ENCODE measurements at regions not wholly inside any gene's neighbourhood (a gene's known extent, or its start where the extent isn't known, plus 50 kb on each side); places are given as distances from the start of the nearest gene placed in this dataset.

DNA sequence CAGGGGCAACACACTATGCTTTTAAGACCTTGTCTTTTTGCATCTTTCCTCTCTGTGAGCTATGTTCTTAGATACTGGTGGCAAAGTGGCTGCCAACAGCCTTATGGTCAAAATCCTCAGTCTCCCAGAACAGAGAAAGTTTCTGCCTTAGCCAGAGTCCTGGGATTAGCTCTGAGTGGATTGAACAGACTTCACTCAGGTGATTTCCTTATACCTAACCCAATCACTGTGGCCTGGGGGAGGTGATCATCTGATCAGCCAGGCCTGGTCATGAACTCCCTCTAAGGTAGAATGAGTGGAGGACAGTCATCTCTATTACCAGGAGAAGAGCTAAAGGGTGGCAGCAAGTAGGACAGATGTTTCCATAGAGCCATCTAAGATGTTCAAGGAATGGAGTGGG, 218.5 kb upstream of the E2F8 start:
- DNase-seq (ENCODE audit: extremely low read depth, insufficient read length), result no peak
- H3K4me3 ChIP-seq (replicated peaks; ENCODE audit: low read depth, low read length), result no peak overlapping the region
- no peaks in the 10 kb centered on the region for H3K27me3 ChIP-seq (replicated peaks; ENCODE audit: control insufficient read depth, insufficient read depth, low read length)
- TF ChIP-seq, protein P1, sequence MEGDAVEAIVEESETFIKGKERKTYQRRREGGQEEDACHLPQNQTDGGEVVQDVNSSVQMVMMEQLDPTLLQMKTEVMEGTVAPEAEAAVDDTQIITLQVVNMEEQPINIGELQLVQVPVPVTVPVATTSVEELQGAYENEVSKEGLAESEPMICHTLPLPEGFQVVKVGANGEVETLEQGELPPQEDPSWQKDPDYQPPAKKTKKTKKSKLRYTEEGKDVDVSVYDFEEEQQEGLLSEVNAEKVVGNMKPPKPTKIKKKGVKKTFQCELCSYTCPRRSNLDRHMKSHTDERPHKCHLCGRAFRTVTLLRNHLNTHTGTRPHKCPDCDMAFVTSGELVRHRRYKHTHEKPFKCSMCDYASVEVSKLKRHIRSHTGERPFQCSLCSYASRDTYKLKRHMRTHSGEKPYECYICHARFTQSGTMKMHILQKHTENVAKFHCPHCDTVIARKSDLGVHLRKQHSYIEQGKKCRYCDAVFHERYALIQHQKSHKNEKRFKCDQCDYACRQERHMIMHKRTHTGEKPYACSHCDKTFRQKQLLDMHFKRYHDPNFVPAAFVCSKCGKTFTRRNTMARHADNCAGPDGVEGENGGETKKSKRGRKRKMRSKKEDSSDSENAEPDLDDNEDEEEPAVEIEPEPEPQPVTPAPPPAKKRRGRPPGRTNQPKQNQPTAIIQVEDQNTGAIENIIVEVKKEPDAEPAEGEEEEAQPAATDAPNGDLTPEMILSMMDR (IDR thresholded peaks at IDR 0.05; ENCODE audit: insufficient read depth, low read length, poor library complexity, severe bottlenecking), result no peak
- no peaks in the 10 kb centered on the region for H3K36me3 ChIP-seq (ENCODE audit: control insufficient read depth, insufficient read depth, low read length)

GRCh38 chr11:19458721-19459120, 218.0 kb upstream of the E2F8 start:
- no peak for DNase-seq (ENCODE audit: extremely low read depth, insufficient read length)
- Histone ChIP-seq H3K27me3 (replicated peaks; ENCODE audit: control insufficient read depth, insufficient read depth, low read length) (no peaks in the 10 kb centered on the region), H3K4me3 (replicated peaks; ENCODE audit: low read depth, low read length) (no peak overlapping the region), H3K36me3 (ENCODE audit: control insufficient read depth, insufficient read depth, low read length) (no peaks in the 10 kb centered on the region)
- TF ChIP-seq, protein P1 (IDR thresholded peaks at IDR 0.05; ENCODE audit: insufficient read depth, low read length, poor library complexity, severe bottlenecking), result no peak

DNA sequence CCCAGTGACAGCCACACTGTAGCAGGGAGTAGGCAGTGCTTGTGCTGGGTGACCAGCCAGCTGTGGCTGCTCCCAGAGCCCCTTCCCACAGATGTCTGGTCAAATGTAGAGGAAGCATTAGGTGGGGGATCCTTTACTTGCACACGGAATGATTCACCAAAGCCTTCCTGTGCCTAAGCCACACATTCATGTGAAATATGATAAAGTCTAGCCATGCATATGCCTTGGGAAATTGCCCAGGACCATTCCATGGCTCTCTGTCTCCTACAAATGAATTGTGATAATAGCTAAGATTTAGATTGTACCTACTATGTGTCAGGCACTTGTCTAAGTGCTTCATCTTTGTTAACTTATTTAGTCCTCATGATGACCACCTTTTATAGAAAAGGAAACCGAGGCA, 217.5 kb upstream of the E2F8 start:
- H3K4me3 ChIP-seq (replicated peaks; ENCODE audit: low read depth, low read length), result no peak overlapping the region
- no peak for DNase-seq (ENCODE audit: extremely low read depth, insufficient read length)
- H3K36me3 ChIP-seq (ENCODE audit: control insufficient read depth, insufficient read depth, low read length), result no peaks in the 10 kb centered on the region
- TF ChIP-seq, protein P1 (IDR thresholded peaks at IDR 0.05; ENCODE audit: insufficient read depth, low read length, poor library complexity, severe bottlenecking), result no peak
- H3K27me3 ChIP-seq (replicated peaks; ENCODE audit: control insufficient read depth, insufficient read depth, low read length), result no peaks in the 10 kb centered on the region

DNA sequence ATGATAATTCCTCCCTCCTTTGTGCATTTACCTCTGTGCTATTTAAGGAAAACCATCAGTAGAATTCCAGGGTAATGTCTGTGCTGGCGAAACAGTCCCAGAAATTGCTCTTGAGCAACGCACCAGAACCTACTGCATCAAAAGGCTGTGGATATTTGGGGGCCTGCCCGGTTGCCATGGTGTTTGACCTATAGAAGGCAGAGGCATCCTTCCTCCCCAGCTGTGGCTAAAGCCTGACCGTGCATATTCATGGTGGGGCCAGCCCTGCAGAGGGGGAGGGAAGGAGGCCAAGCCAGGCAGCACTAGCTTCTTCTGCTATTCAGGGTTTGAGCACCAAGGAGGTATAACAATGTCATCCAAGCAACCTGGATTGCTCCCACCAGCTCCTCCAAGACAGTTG, 215.0 kb upstream of the E2F8 start:
- Histone ChIP-seq H3K36me3 (ENCODE audit: control insufficient read depth, insufficient read depth, low read length) (no peaks in the 10 kb centered on the region), H3K4me3 (replicated peaks; ENCODE audit: low read depth, low read length) (no peak overlapping the region), H3K27me3 (replicated peaks; ENCODE audit: control insufficient read depth, insufficient read depth, low read length) (no peaks in the 10 kb centered on the region)
- DNase-seq (ENCODE audit: extremely low read depth, insufficient read length), result no peak
- TF ChIP-seq, protein P1 (IDR thresholded peaks at IDR 0.05; ENCODE audit: insufficient read depth, low read length, poor library complexity, severe bottlenecking), result no peak

DNA sequence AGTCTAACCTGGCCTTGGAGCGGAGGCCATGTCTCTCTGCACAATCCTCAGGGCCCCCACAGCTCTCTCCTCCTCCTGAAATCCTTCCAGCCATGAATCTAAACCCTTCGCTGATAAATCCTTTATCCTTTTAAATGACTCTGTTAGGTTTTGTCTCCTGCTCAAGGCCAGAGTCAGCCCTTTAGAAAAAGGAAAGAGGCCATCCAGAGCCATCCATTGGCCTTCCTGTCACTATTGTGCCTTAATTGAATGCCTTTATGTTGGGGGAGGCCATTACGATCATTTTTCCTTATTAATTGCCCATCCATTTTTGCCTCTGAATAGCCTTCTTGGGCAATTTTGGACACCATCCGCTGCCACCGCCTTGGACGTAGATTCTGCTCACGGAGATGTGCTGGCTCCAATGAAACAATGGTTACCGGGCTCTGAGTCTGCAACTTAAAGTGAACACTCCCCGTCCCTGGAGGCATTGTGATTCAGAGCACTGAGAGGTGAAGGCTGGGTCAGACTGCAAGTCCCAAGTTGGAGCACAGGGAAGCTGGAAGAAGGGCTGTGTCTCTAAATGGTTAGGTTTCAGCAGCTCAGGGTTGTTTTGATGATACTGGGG, 213.0 kb upstream of the E2F8 start:
- TF ChIP-seq, protein P1 (IDR thresholded peaks at IDR 0.05; ENCODE audit: insufficient read depth, low read length, poor library complexity, severe bottlenecking), result no peak
- H3K36me3 ChIP-seq (ENCODE audit: control insufficient read depth, insufficient read depth, low read length), result no peaks in the 10 kb centered on the region
- no peak for DNase-seq (ENCODE audit: extremely low read depth, insufficient read length)
- no peaks in the 10 kb centered on the region for H3K27me3 ChIP-seq (replicated peaks; ENCODE audit: control insufficient read depth, insufficient read depth, low read length)
- no peak overlapping the region for H3K4me3 ChIP-seq (replicated peaks; ENCODE audit: low read depth, low read length)

- Histone ChIP-seq H3K36me3 (ENCODE audit: control insufficient read depth, insufficient read depth, low read length) (no peaks in the 10 kb centered on the region), H3K27me3 (replicated peaks; ENCODE audit: control insufficient read depth, insufficient read depth, low read length) (no peaks in the 10 kb centered on the region), H3K4me3 (replicated peaks; ENCODE audit: low read depth, low read length) (no peak overlapping the region)
- no peak for DNase-seq (ENCODE audit: extremely low read depth, insufficient read length)
- TF ChIP-seq, protein P1 (IDR thresholded peaks at IDR 0.05; ENCODE audit: insufficient read depth, low read length, poor library complexity, severe bottlenecking), result no peak
These were observed 210.9 kb upstream of the E2F8 start for GRCh38 chr11:19451609-19452008.
